Uterus (tissue), 3 donors: ENCODE measurements at regions not wholly inside any gene's neighbourhood (a gene's known extent, or its start where the extent isn't known, plus 50 kb on each side); places are given as distances from the start of the nearest gene placed in this dataset.

Source experiments
- DNase-seq, 2 donors: peaks; one replicate each; pipeline ENCODE4 v3.0.0-alpha.2; 2019 to 2020
- H3K27ac ChIP-seq, 2 donors: fragments of 200-600 bp; sonication (generic); 1 replicate in 1 of 2; 2 replicates in 1 of 2; pipeline ENCODE4 v1.5.1; 2016 to 2018
- H3K27me3 ChIP-seq, 2 donors: fragments of 200-600 bp; sonication (generic); one replicate each; pipeline ENCODE4 v1.5.1; 2018 to 2019; ENCODE audit warnings: control low read depth in 1 of 2
- H3K36me3 ChIP-seq, 2 donors: fragments of 200-600 bp; sonication (generic); one replicate each; pipeline ENCODE4 v1.5.1; 2019; ENCODE audit warnings: control low read depth in 1 of 2
- H3K4me1 ChIP-seq, 2 donors: fragments of 200-600 bp; sonication (generic); one replicate each; pipeline ENCODE4 v1.5.1; 2018 to 2019; ENCODE audit warnings: control low read depth in 1 of 2
- H3K4me3 ChIP-seq, 2 donors: fragments of 200-600 bp; sonication (generic); 1 replicate in 1 of 2; 2 replicates in 1 of 2; pipeline ENCODE4 v1.5.1; 2018 to 2019; ENCODE audit warnings: mild to moderate bottlenecking in 1 of 2
- H3K9me3 ChIP-seq, 2 donors: fragments of 200-600 bp; sonication (generic); one replicate each; pipeline ENCODE4 v1.5.1; 2019; ENCODE audit warnings: control low read depth in 1 of 2
- CTCF ChIP-seq, 4 experiments: fragments of 200-600 bp in 2 of 4; fragments of 450-650 bp in 2 of 4; sonication (generic) in 2 of 4; IDR thresholded peaks; one replicate each; pipeline ENCODE4 v1.5.1; 2016 to 2019; ENCODE audit warnings: antibody characterized with exemption in 4 of 4, mild to moderate bottlenecking in 2 of 4, moderate library complexity in 1 of 4
- POLR2A ChIP-seq, 2 donors: fragments of 450-650 bp; IDR thresholded peaks; one replicate each; pipeline ENCODE4 v1.6.1; 2016; ENCODE audit warnings: antibody characterized with exemption in 2 of 2, mild to moderate bottlenecking in 1 of 2, moderate library complexity in 1 of 2
- intact Hi-C: fragments of 100-400 bp; cut with DNase I; formaldehyde crosslinking; loops from one replicate; pipeline ENCODE4 v1.15.1; 2023; ENCODE audit warnings: low total_unique reads
- donor health status: DM: yes; HTN: yes; CAD: no.

- peak; percentile 62 to 76 for DNase-seq
- no peaks in the 10 kb centered on the region for H3K9me3 ChIP-seq
- TF ChIP-seq CTCF (IDR thresholded peaks at IDR 0.05) = no peak
- TF ChIP-seq POLR2A (IDR thresholded peaks at IDR 0.05) = no peak
- no peaks in the 10 kb centered on the region for H3K27me3 ChIP-seq
- H3K4me3 ChIP-seq = no peak overlapping the region
- peak overlapping the region; percentile 64 to 88 for H3K27ac ChIP-seq
- intact Hi-C loops = no loop called here
- H3K36me3 ChIP-seq = no peaks in the 10 kb centered on the region
- peaks cover 0 to 21% of the 10 kb centered on the region in 2 donors for H3K4me1 ChIP-seq
Observed at GRCh38 chr18:22667156-22667555, 249.4 kb upstream of the CTAGE1 start.

GRCh38 chr18:22667616-22668422 lies 250.1 kb upstream of the CTAGE1 start:
- no peaks in the 10 kb centered on the region for H3K9me3 ChIP-seq
- TF ChIP-seq POLR2A (IDR thresholded peaks at IDR 0.05) (no peak), CTCF (IDR thresholded peaks at IDR 0.05) (no peak)
- peak overlapping the region; percentile 64 to 88 for H3K27ac ChIP-seq
- H3K4me1 ChIP-seq = peaks cover 0 to 21% of the 10 kb centered on the region in 2 donors
- no peak overlapping the region for H3K4me3 ChIP-seq
- DNase-seq = peak in 1 of 2 donors; percentile 57
- H3K36me3 ChIP-seq = no peaks in the 10 kb centered on the region
- intact Hi-C loops = no loop called here
- H3K27me3 ChIP-seq = no peaks in the 10 kb centered on the region

GRCh38 chr18:22668496-22668895 lies 250.8 kb upstream of the CTAGE1 start:
- Histone ChIP-seq H3K9me3 (no peaks in the 10 kb centered on the region), H3K27me3 (no peaks in the 10 kb centered on the region), H3K4me3 (no peak overlapping the region), H3K27ac (peak overlapping the region; percentile 64 to 88), H3K36me3 (no peaks in the 10 kb centered on the region), H3K4me1 (peaks cover 0 to 21% of the 10 kb centered on the region in 2 donors)
- no peak for TF ChIP-seq CTCF (IDR thresholded peaks at IDR 0.05)
- TF ChIP-seq POLR2A (IDR thresholded peaks at IDR 0.05) = no peak
- DNase-seq = no peak
- intact Hi-C loops = no loop called here

GRCh38 chr18:22670914-22671313 lies 253.2 kb upstream of the CTAGE1 start:
- Histone ChIP-seq H3K4me1 (peaks cover 0 to 21% of the 10 kb centered on the region in 2 donors), H3K9me3 (no peaks in the 10 kb centered on the region), H3K27me3 (no peaks in the 10 kb centered on the region), H3K27ac (peak overlapping the region in 1 of 2 donors; percentile 19), H3K36me3 (no peaks in the 10 kb centered on the region), H3K4me3 (no peak overlapping the region)
- intact Hi-C loops = no loop called here
- TF ChIP-seq CTCF (IDR thresholded peaks at IDR 0.05) = no peak
- no peak for TF ChIP-seq POLR2A (IDR thresholded peaks at IDR 0.05)
- no peak for DNase-seq

GRCh38 chr18:22673182-22673862 lies 255.6 kb upstream of the CTAGE1 start:
- no peak for DNase-seq
- no peak for TF ChIP-seq CTCF (IDR thresholded peaks at IDR 0.05)
- no peak for TF ChIP-seq POLR2A (IDR thresholded peaks at IDR 0.05)
- intact Hi-C loops = no loop called here

More at GRCh38 chr18:22673182-22673862, 255.6 kb upstream of the CTAGE1 start:
- H3K36me3 ChIP-seq = no peaks in the 10 kb centered on the region
- H3K27ac ChIP-seq = no peak overlapping the region
- no peaks in the 10 kb centered on the region for H3K4me1 ChIP-seq
- H3K4me3 ChIP-seq = no peak overlapping the region
- H3K27me3 ChIP-seq = no peaks in the 10 kb centered on the region
- H3K9me3 ChIP-seq = no peaks in the 10 kb centered on the region
